ENCODE measurements at regions not wholly inside any gene's neighbourhood (a gene's known extent, or its start where the extent isn't known, plus 50 kb on each side); places are given as distances from the start of the nearest gene placed in this dataset.

- no peak overlapping the region for H3K27ac ChIP-seq
- H3K4me3 ChIP-seq: no peak overlapping the region
- no peak for DNase-seq (ENCODE audit: low spot score in 2 of 2)
- H3K4me1 ChIP-seq: no peaks in the 10 kb centered on the region
- no peaks in the 10 kb centered on the region for H3K9me3 ChIP-seq
- H3K27me3 ChIP-seq: no peaks in the 10 kb centered on the region
- TF ChIP-seq CTCF (IDR thresholded peaks at IDR 0.05) (no peak), POLR2A (IDR thresholded peaks at IDR 0.05) (no peak), POLR2AphosphoS5 (IDR thresholded peaks at IDR 0.05) (no peak)
- H3K36me3 ChIP-seq: no peaks in the 10 kb centered on the region
- intact Hi-C loops (cut with DNase I; ENCODE audit: low total_unique reads): no loop called here
These were observed 391.5 kb downstream of the GASK1B start for GRCh38 chr4:157781361-157781760.

GRCh38 chr4:157779081-157779480, 393.7 kb downstream of the GASK1B start:
- Histone ChIP-seq H3K9me3 (no peaks in the 10 kb centered on the region), H3K27me3 (no peaks in the 10 kb centered on the region), H3K4me1 (no peaks in the 10 kb centered on the region), H3K27ac (no peak overlapping the region), H3K4me3 (no peak overlapping the region), H3K36me3 (no peaks in the 10 kb centered on the region)
- intact Hi-C loops (cut with DNase I; ENCODE audit: low total_unique reads): no loop called here
- no peak for TF ChIP-seq POLR2AphosphoS5 (IDR thresholded peaks at IDR 0.05)
- no peak for TF ChIP-seq CTCF (IDR thresholded peaks at IDR 0.05)
- no peak for TF ChIP-seq POLR2A (IDR thresholded peaks at IDR 0.05)
- DNase-seq (ENCODE audit: low spot score in 2 of 2): no peak

GRCh38 chr4:157776930-157777528, 395.8 kb downstream of the GASK1B start:
- Histone ChIP-seq H3K27me3 (no peaks in the 10 kb centered on the region), H3K4me1 (no peaks in the 10 kb centered on the region), H3K9me3 (no peaks in the 10 kb centered on the region), H3K36me3 (no peaks in the 10 kb centered on the region), H3K27ac (no peak overlapping the region), H3K4me3 (no peak overlapping the region)
- DNase-seq (ENCODE audit: low spot score in 2 of 2): no peak
- TF ChIP-seq CTCF (IDR thresholded peaks at IDR 0.05) (no peak), POLR2A (IDR thresholded peaks at IDR 0.05) (no peak), POLR2AphosphoS5 (IDR thresholded peaks at IDR 0.05) (no peak)
- intact Hi-C loops (cut with DNase I; ENCODE audit: low total_unique reads): no loop called here

GRCh38 chr4:157775971-157776370, 396.9 kb downstream of the GASK1B start:
- TF ChIP-seq POLR2AphosphoS5 (IDR thresholded peaks at IDR 0.05) (no peak), CTCF (IDR thresholded peaks at IDR 0.05) (no peak), POLR2A (IDR thresholded peaks at IDR 0.05) (no peak)
- Histone ChIP-seq H3K27me3 (no peaks in the 10 kb centered on the region), H3K4me3 (no peak overlapping the region), H3K4me1 (no peaks in the 10 kb centered on the region), H3K27ac (no peak overlapping the region), H3K36me3 (no peaks in the 10 kb centered on the region), H3K9me3 (no peaks in the 10 kb centered on the region)
- no peak for DNase-seq (ENCODE audit: low spot score in 2 of 2)
- intact Hi-C loops (cut with DNase I; ENCODE audit: low total_unique reads): no loop called here

- no peak overlapping the region for H3K4me3 ChIP-seq
These were observed 399.9 kb downstream of the GASK1B start for GRCh38 chr4:157772907-157773306.

More at GRCh38 chr4:157772907-157773306, 399.9 kb downstream of the GASK1B start:
- Histone ChIP-seq H3K27me3 (no peaks in the 10 kb centered on the region), H3K27ac (no peak overlapping the region), H3K36me3 (no peaks in the 10 kb centered on the region), H3K9me3 (no peaks in the 10 kb centered on the region), H3K4me1 (no peaks in the 10 kb centered on the region)
- intact Hi-C loops (cut with DNase I; ENCODE audit: low total_unique reads): no loop called here
- DNase-seq (ENCODE audit: low spot score in 2 of 2): no peak
- TF ChIP-seq CTCF (IDR thresholded peaks at IDR 0.05) (no peak), POLR2AphosphoS5 (IDR thresholded peaks at IDR 0.05) (no peak), POLR2A (IDR thresholded peaks at IDR 0.05) (no peak)
